ENCODE measurements at regions not wholly inside any gene's neighbourhood (a gene's known extent, or its start where the extent isn't known, plus 50 kb on each side); places are given as distances from the start of the nearest gene placed in this dataset.
"Not testable (repeated sequence)": the region's sequence is repeated elsewhere in the genome, so short reads cannot be mapped to it uniquely, and the experiment has no call there.

DNA sequence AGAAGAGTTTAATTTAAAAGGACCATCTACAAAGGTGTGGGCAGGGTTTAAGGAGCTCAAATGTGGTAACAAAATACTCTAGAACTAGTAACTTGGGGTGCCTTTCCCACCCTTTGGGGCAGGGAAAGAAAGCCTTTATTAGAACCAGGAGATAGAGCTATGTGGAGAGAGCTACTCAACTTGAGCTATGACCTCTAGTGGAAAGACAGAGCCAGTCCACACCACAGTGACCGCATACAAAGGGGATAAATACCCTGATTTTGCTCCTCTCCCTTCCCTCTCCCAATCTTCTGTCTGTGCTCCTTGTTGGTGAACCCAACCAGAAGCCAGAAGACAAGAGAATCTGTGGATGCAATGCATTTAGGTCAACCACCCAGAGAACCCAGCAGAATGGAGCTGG is 54.4 kb upstream of the JAK1 start:
- H3K27ac ChIP-seq (ENCODE audit: low read depth, low read length), result no peak overlapping the region
- WGBS, 3 donors, result 90 to 100% (median 93%) methylated on average over 1 of the region's 1 CpG

DNA sequence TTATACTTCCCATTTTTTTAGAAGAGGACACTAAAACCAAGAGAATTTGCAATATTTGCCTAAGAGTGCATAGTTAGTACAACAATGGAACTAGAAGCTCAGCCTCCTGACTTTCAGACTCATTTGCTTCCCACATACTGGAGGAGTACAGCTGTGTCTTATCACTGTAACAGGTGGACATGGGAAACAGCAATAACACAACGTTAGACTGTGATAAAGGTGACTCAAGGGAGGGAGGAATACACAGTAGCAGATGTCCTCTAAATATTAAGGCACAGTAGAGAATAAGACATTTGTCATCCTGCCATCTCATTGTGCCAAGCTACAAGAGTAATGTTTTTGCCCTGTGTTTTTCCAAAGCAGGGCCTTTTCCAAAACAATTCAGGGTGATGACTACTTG is 55.4 kb upstream of the JAK1 start:
- 9 to 23% (median 19%) methylated on average over 1 of the region's 1 CpG for whole genome bisulfite sequencing, 3 donors

DNA sequence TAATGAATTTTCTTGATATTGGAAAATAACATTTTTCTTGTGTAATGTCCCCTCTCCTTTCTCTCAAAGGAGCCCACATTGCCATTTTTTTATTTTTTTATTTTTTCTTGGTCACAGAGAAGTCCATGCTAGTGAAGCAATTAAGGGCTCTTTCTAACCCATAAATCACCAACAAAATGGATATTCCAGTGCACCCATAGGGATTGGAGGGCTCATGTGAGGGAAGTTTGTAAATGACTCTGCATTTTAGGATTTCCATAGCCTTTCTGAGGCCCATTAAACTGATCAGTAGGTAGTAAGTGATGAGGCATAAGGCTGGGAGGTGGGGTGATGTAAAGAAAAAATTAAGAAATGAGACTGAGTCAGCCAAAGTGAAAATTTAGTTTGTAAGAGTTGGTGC is 55.9 kb upstream of the JAK1 start:
- H3K27ac ChIP-seq (ENCODE audit: low read depth, low read length), result no peak overlapping the region

More for the DNA sequence above, 55.4 kb upstream of the JAK1 start:
- no peak overlapping the region for H3K27ac ChIP-seq (ENCODE audit: low read depth, low read length)

DNA sequence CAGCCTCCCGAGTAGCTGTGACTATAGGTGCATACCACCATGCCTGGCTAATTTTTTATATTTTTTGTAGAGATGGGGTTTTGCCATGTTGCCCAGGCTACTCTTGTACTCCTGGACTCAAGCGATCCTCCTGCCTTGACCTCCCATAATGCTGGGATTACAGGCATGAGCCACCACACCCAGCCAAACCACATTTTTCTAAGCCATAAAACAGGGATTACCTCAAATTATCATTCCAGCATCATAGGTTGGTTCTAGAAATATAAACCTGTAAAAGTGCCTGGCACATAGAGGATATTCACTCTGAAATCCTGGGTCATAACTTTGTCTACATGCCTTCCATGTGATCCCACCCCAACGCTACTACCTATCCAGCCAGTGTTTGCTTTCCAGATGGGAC is 59.4 kb upstream of the JAK1 start:
- no peak overlapping the region for H3K27ac ChIP-seq (ENCODE audit: low read depth, low read length)
- WGBS, 3 donors, result 73 to 98% (median 96%) methylated on average over 3 of the region's 3 CpGs

DNA sequence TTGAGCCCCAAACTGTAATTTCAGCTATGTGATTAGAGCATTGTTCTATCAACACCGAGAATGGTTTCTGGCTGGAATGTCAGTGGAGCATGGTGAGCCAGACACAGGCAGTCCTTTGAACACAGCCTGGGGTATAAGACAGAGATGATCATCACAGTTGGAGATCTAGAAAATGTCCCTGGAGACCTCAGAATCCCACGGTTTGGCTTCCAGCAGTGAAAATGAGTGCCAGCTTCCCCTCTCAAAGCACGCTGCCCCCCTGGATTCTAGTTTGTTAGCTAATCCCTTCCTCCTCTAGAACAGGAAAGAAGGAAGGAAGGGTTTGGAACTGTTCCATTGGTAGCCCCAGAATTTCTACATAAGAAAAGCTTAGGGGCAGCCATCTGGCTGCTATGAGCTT is 59.9 kb upstream of the JAK1 start:
- 15 to 38% (median 24%) methylated on average over 3 of the region's 3 CpGs for WGBS, 3 donors
- H3K27ac ChIP-seq (ENCODE audit: low read depth, low read length), result no peak overlapping the region

DNA sequence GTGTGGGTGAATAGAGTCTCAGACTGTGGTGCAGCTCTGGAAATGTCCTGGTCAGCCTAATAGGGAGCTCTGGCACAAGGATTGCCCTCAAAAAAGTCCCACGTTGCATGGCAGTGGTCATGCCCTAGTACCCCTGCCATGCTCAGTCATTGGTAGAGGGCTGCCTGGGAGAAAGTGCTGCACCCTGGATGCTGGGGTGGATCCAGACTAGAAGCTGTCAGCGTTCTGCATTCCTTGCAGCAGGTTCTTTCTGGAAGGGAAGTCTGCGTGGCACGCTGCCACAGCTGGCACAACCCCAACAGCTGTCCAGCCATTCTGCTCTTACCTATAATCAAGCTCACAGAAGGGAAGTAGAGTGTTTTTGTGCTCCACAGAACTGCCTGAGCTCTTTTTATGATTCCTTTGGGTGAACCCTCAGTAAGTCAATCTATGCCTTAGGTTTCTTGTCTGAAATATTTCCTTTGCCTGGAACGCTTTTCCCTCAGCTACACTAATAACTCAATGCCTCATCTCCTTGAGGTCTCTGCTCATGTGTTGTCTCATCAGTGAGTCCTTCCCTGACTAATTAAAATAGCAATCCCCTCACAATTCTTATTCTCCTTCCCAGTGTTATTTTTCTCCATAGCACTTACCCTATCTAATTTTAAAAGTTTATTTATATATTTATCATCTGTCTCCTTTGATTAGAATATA is 61.5 kb upstream of the JAK1 start:
- no peak overlapping the region for H3K27ac ChIP-seq (ENCODE audit: low read depth, low read length)
- WGBS, 3 donors, result 31 to 38% (median 35%) methylated on average over 5 of the region's 5 CpGs

DNA sequence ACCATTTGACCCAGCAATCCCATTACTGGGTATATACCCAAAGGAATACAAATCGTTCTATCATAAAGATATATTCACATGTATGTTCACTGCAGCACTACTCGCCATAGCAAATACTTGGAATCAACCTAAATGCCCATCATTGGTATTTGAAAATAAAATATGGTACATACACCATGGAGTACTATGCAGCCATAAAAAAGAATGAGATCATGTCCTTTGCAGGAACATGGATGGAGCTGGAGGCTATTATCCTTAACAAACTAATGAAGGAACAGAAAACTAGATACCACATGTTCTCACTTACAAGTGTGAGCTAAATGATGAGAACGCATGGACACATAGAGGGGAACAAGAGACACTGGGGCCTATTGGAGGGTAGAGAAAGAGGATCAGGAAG is 63.1 kb upstream of the JAK1 start:
- not testable (repeated sequence) for H3K27ac ChIP-seq (ENCODE audit: low read depth, low read length)
- WGBS, 3 donors, result 94 to 98% (median 96%) methylated on average over 3 of the region's 3 CpGs

DNA sequence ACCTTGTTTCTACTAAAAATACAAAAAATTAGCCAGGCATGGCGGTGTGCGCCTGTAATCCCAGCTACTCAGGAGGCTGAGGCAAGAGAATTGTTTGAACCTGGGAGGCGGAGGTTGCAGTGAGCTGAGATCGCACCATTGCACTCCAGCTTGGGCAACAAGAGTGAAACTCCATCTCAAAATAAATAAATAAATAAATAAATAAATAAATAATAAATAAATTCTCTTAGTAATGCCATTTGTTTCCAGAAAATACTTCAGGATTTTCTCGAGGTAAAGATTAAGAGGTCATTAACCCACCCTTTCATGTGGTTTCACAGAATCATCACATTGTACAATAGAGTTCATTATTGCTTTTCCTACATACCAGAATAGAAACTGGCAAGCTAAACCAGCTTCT is 68.5 kb upstream of the JAK1 start:
- not testable (repeated sequence) for H3K27ac ChIP-seq (ENCODE audit: low read depth, low read length)
- WGBS, 3 donors, result 92 to 93% (median 93%) methylated on average over 5 of the region's 5 CpGs

DNA sequence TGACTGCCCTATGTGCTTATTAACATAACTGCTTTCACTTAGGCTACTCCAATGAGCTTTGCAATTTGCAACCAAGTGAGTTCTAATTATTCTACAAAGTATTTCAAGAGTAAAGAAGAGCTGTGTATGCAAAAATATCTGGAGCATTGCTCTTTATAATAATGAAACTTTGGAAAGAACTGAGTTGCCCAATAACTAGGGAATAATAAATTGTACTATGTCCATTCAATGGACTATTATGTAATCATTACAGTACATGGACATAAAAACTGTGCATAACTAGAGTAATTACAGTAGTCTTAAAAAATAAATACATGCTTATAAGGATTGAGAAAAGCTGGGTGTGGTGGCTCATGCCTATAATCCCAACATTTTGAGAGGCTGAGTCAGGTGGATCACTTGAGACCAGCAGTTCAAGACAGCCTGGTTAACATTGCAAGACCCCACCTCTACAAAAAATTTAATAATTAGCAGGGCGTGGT is 70.3 kb upstream of the JAK1 start:
- WGBS, 3 donors, result 94 to 97% (median 94%) methylated on average over 1 of the region's 1 CpG
- H3K27ac ChIP-seq (ENCODE audit: low read depth, low read length), result no peak overlapping the region

DNA sequence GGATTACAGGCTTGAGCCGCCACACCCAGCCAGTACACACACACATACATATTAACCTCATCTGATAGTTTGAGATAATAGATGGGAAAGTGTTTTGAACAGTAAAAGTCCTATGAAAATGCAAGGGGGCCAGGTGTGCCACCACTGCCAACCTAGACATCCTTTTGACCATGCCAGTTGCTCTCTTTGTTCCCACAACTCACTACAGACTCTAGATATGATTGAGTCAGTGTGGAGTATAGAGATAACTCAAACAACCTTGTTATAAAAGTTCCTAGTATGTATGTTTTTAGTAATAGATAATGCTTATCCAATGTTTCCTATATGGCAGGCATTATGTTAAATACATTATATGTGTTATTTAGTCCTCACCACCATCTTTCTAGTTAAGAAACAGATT is 72.7 kb upstream of the JAK1 start:
- H3K27ac ChIP-seq (ENCODE audit: low read depth, low read length), result no peak overlapping the region
- 98 to 100% (median 100%) methylated on average over 1 of the region's 1 CpG for WGBS, 3 donors

DNA sequence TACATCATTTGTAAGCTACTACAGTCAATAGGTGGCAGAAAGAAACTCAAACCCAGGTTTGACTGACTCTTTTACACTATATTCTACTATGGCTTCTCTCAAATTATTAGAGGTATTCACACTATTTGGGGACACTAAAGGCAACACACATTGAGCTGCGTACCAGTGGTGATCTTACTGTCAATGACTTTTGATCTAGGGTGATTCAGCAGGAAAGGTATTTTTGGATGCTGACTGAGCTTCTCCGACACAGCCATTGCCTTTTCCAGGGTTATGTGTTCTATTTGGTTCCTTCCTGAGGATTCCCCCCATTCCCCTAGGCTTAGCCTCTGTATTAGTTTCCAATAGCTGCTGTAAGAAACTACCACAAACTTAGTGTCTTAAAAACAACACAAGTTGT is 73.2 kb upstream of the JAK1 start:
- 64 to 88% (median 87%) methylated on average over 2 of the region's 2 CpGs for WGBS, 3 donors
- no peak overlapping the region for H3K27ac ChIP-seq (ENCODE audit: low read depth, low read length)

DNA sequence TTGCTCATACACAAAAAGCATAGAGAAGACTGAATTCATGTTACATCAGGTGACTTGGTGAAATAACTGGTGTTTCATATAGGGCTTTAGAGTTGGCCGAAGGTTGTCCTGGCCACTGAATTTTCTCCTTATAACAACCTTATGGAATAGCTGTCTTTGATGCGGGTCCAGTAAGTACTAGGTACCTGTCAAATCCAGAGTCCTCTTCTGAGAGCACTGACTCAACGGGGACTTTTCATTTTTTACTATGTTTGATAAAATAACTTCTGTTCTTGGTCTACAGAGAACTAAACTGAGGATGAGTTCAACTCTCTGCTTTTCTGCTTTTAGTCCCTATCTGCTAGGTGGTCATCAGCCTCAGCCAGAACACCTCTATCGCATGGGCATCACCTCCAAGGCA is 76.1 kb upstream of the JAK1 start:
- 96% methylated on average over 4 of the region's 4 CpGs for WGBS, 3 donors

DNA sequence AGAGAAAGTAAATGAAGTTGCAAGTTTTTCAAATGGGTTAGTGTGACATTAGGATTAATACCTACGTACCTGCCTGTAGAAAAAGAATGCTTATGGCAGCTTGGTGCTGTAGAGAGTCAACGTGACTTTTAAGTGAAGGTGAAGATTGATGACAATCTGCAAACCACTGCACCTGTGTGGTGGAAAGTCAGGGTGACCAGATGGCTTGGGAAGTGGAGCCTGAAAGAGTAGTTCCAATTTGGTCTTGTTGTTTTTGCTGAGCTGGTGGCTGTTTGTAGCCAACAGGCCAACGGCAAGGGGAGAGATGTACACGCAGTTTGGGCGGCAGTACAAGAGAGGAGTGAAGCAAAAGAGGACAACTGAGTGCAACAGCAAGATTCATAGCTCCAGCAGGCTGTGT is 78.1 kb upstream of the JAK1 start:
- H3K27ac ChIP-seq (ENCODE audit: low read depth, low read length), result no peak overlapping the region
- 77 to 89% (median 87%) methylated on average over 5 of the region's 5 CpGs for WGBS, 3 donors

More for the DNA sequence above, 76.1 kb upstream of the JAK1 start:
- H3K27ac ChIP-seq (ENCODE audit: low read depth, low read length), result no peak overlapping the region

DNA sequence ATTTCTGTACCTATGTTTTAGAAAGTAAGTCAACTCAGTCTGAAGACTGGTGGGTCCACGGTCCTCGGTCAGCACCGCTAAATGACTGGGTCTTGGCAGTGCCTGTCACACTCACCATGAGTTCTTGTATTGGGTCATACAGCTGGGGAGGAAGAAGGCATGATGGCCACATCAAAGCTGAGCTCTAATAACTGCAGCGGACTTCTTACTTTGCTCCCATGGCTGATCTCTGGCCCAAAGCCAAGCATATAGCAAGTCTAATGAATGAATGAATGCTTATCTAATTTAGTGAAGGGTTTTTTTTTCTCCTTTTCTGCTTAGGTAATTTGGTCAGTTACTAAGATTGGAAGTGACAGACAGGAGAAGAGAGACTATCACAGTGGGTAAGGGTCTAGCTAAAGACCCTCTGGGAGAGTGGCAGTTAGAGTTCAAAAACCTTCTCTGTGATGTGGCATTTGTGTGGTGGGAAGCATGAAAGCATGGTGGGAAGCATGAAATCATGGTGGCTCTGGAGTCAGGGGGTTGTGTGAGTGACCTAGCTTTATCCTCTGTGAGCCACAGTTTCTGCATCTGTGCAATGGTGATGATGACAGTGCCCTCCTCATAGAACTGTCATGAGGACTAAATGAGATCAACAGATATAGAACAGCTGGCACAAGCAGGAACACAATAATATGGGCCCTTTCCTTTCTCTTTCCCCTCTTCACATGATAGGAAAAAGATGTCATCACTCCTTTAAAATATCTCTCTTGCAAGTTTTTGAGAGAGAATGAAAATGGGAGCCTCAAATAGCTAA is 78.9 kb upstream of the JAK1 start:
- no peak overlapping the region for H3K27ac ChIP-seq (ENCODE audit: low read depth, low read length)
- WGBS, 3 donors, result 88 to 96% (median 89%) methylated on average over 4 of the region's 4 CpGs

DNA sequence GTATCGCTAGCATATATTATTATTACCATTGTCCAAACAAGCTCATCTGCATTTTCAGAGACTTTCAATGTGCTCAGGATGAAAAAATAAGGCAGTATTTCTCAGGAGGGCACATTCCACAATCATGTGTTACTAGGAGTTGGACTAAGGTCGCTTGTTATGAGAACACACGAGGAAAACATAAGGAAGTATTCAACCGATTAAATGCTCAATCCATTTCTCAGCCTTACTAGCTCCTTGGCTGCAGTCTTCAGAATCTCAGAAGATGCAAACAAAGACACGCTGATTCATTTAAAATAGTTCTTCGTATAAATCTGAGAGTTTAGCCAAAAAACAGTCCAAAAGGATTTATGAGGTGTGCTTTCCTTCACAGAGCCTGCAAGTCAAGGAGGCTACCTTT is 82.0 kb upstream of the JAK1 start:
- WGBS, 3 donors, result 51 to 65% (median 57%) methylated on average over 6 of the region's 6 CpGs
- H3K27ac ChIP-seq (ENCODE audit: low read depth, low read length), result no peak overlapping the region

DNA sequence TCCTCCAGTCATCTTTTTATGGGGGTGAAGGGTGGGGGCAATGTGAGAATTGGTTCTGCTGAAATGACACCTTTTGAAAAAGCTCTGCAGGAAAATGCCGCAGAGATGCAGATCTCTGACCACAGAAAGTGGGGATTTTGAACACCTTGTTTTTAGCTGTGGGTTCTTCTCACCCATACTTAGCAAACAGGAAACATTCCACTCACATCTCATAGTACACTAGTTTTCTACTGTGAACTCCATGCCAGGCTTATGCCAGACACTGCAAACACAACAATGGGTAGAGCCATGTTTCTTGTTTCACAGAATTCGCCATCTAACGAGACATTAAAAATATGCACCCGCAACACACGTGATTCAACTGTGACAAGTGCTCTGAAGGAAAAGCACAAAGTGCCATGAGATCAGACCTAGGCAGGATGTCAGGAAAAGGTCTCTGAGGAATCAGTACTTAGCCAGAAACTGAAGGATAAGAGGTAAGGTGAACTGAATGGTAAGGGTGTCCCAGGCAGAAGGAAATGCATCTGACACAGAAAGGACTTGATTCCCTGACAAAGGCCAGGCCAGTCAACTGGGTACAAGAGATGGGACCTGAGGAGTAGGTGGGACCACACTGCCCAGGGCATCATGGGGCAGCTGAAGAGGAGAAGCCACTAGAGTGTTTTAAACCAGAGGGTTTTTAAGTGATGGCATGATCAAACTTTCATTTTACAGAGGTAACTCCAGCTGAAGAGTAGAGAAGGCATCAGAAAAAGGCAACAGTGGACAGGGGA is 83.8 kb upstream of the JAK1 start:
- WGBS, 3 donors, result 85 to 88% (median 85%) methylated on average over 5 of the region's 5 CpGs
- H3K27ac ChIP-seq (ENCODE audit: low read depth, low read length), result no peak overlapping the region

DNA sequence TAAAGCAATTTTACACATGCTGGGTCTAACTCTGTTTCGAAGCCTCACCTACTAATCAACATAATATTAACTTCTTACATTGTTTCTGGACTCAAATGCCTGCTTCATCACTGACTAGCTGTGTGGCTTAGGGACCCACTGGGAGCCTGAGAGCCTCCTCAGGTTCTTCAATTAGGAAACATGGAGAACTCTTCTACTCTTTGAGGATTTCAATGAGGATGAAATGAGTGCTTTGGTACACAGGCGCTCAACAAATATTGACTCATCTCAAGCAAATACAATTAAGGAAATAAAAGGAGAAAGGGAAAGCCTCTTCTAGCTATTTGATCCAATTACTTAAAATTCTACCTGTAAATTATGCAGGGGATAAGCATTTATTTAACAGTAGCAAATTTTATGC is 84.4 kb upstream of the JAK1 start:
- 90 to 96% (median 96%) methylated on average over 2 of the region's 2 CpGs for WGBS, 3 donors
- no peak overlapping the region for H3K27ac ChIP-seq (ENCODE audit: low read depth, low read length)

DNA sequence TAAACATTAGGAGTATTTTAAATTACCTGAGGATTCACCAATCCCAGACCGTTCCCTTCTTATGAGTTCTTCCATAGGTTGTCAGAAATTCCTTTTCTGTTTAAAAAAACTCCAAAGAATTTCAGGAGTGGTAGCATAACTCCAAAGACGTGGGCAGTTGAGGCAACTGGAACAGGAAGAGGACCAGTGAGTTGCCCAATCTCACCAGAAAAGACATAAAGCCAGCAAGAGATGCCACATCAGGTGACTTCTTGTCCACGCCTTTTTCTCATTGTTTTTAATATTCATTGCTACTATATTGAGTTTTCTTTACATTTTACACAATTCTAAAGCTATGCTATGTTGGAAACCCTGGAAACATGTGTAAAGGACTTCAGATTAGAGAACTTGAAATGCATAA is 88.1 kb upstream of the JAK1 start:
- H3K27ac ChIP-seq (ENCODE audit: low read depth, low read length), result no peak overlapping the region
- 64 to 86% (median 67%) methylated on average over 3 of the region's 3 CpGs for WGBS, 3 donors

DNA sequence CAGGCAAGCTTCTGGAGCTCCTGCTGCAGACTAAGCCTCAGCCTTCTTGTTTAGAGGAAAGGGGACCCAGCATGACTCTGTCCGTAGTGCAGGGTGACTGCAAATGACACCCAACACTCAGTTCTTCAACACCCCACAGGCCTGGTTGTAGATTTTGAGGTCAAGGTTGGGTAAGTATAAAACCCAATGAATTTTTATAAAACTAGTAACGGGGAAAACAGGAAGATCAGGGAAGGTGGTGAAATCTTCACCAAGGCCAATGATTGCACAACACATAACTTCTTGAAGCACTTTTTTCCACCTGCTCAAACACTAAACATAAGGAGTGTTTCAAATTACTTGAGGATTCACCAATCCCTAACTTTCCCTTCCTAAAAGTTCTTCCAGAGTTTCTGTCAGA is 89.4 kb upstream of the JAK1 start:
- H3K27ac ChIP-seq (ENCODE audit: low read depth, low read length), result no peak overlapping the region
- WGBS, 3 donors, result 56 to 67% (median 61%) methylated on average over 2 of the region's 2 CpGs
